GM12875 (cell line): ENCODE measurements at regions not wholly inside any gene's neighbourhood (a gene's known extent, or its start where the extent isn't known, plus 50 kb on each side); places are given as distances from the start of the nearest gene placed in this dataset.
"Not testable (repeated sequence)": the region's sequence is repeated elsewhere in the genome, so short reads cannot be mapped to it uniquely, and the experiment has no call there.

ENCODE experiments used
- H3K4me3 ChIP-seq: one replicate; pipeline ENCODE4 v1.5.1; 2011; ENCODE audit warnings: low read depth, low read length, control low read depth
- CTCF ChIP-seq: IDR thresholded peaks from 2 replicates; pipeline ENCODE4 v1.5.1; 2011; ENCODE audit warnings: low read depth, mild to moderate bottlenecking, control low read depth, inconsistent platforms, low read length, moderate library complexity, borderline replicate concordance; ENCODE audit not compliant: insufficient read depth

DNA sequence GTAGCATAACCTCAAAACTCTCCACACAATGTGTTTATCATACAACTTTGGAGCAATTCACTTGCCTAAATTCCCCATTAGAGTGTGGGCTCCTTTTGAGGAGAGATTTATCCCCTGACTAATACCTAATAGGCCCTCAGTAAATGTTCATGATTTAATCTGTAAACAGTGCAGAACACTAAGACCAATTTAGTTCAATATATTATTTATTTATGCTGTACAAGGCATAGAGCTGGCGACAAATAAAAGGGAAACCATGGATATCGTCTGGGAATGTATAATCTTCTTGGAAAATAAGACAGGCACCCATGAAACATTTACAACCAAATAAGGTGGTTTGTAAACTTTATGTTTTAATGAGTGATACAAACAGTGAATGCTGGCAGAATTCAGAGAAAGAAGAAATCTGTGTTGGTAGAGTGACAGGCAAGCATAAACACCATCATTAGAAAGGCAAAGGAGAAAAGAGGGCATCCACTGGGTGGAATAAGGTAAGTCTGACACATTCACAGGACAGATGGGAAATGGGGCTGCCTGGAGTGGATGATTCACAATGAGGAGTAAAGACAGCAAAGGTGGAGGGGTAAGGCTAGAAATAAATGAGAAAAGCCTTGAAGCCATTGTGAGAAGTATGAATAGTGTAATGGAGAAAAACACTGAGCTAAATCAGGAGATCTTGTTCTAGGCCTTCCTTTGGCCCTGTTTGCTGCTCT, 106.1 kb upstream of the MIR17HG start:
- no peak for TF ChIP-seq CTCF
- no peak overlapping the region for H3K4me3 ChIP-seq

DNA sequence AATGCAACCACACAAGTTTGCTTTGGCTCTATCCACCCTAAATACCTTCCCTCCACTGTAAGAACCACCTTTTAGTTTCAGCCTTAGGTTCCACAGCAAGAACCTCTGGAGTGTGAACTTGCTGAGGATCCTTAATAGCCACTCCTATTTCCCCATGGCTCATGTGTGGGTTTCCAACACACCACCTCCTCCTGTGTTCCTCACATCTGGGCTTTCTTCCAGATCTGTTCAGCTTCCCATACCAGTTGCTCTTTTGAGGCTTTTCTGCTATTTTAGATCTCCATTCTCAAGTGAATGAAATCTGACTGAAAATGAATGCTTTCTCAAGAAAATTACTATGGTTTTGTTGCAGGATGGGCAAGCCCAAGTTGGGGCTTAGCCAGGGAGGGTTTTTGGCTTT, 104.8 kb upstream of the MIR17HG start:
- no peak overlapping the region for H3K4me3 ChIP-seq
- no peak for TF ChIP-seq CTCF

DNA sequence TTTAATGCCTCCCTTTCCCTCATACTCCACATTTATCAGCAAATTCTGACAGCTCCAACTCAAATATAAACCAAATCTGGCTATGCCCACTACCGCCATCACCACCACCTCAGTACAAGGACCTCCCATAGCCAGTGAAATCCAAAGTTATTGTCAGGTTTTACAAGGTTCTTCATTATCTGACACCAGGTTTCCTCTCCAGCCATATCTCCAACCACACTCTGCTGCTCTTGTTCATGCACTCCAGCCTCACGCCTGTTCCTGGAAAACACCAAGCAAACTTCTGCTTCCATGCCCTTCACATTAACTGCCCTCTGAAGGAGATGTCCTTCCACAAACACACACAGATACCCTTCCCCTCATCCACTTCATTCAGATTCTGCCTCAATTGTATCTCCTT, 102.2 kb upstream of the MIR17HG start:
- H3K4me3 ChIP-seq = no peak overlapping the region

GRCh38 chr13:91247768-91248167, 99.7 kb upstream of the MIR17HG start:
- no peak for TF ChIP-seq CTCF
- H3K4me3 ChIP-seq = no peak overlapping the region

More for the DNA sequence above, 102.2 kb upstream of the MIR17HG start:
- TF ChIP-seq CTCF = no peak

GRCh38 chr13:91248249-91248648, 99.2 kb upstream of the MIR17HG start:
- no peak for TF ChIP-seq CTCF
- H3K4me3 ChIP-seq = no peak overlapping the region

- no peak for TF ChIP-seq CTCF
- no peak overlapping the region for H3K4me3 ChIP-seq
These were observed 98.1 kb upstream of the MIR17HG start for GRCh38 chr13:91249370-91249769.

DNA sequence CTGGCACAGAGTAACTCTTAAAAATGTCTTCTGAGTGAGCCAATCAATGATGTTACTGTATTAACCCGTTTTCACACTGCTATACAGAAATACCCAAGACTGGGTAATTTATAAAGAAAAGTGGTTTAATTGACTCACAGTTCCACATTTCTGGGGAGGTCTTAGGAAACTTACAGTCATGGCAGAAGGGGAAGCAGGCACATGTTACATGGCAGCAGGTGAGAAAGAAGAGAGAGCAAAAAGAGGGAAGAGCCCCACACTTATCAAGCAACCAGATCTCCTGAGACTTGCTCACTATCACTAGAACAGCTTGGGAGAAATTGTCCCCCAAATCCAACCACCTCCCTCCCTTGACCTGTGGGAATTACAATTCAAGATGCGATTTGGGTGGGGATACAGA, 97.6 kb upstream of the MIR17HG start:
- TF ChIP-seq CTCF = no peak
- H3K4me3 ChIP-seq = no peak overlapping the region

DNA sequence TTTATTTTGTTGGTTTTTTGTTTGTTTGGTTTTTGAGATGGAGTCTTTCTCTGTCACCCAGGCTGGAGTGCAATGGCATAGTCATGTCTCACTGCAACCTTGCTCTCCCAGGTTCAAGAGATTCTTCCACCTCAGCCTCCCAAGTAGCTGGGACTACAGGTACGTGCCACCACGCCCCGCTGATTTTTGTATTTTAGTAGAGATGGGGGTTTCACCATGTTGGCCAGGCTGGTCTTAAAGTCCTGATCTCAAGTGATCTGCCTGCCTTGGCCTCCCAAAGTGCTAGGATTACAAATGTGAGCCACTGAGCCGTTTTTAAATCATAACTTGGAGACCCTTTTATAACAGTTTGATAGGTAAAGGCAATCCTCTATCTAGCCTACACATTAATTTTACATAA, 95.9 kb upstream of the MIR17HG start:
- H3K4me3 ChIP-seq = not testable (repeated sequence)
